Fibroblast of lung (primary cell): ENCODE measurements at regions not wholly inside any gene's neighbourhood (a gene's known extent, or its start where the extent isn't known, plus 50 kb on each side); places are given as distances from the start of the nearest gene placed in this dataset.

Experiments used
- DNase-seq, 2 donors: peaks; one replicate each; pipeline versions ENCODE4 v3.0.0 to v3.0.0-alpha.2; 2010; ENCODE audit warnings: low read depth in 2 of 2
- H2AFZ ChIP-seq: 2 replicates; pipeline ENCODE4 v1.5.1; 2012; ENCODE audit warnings: low read length, control low read depth, inconsistent platforms
- H3K27ac ChIP-seq: 2 replicates; pipeline ENCODE4 v1.5.1; 2011; ENCODE audit warnings: low read length, control low read depth; ENCODE audit not compliant: insufficient read depth
- H3K27me3 ChIP-seq: 2 replicates; pipeline ENCODE4 v1.5.1; 2011; ENCODE audit warnings: mild to moderate bottlenecking, low read length; ENCODE audit not compliant: control insufficient read depth, insufficient read depth
- H3K36me3 ChIP-seq: 2 replicates; pipeline ENCODE4 v1.5.1; 2011; ENCODE audit warnings: low read length; ENCODE audit not compliant: control insufficient read depth, insufficient read depth
- H3K4me1 ChIP-seq: 2 replicates; pipeline ENCODE4 v1.5.1; 2011; ENCODE audit warnings: low read length; ENCODE audit not compliant: control insufficient read depth, insufficient read depth; ENCODE audit errors: extremely low read depth
- H3K4me2 ChIP-seq: 2 replicates; pipeline ENCODE4 v1.5.1; 2011; ENCODE audit warnings: low read length, control low read depth; ENCODE audit not compliant: insufficient read depth; ENCODE audit errors: extremely low read depth
- H3K4me3 ChIP-seq, 4 experiments: fragments of 200-600 bp in 1 of 4; sonication (generic) in 1 of 4; replicated peaks in 1 of 4; 2 replicates each; pipeline ENCODE4 v1.5.1; 2011 to 2016; ENCODE audit warnings: low read length in 4 of 4, low read depth in 3 of 4, mild to moderate bottlenecking in 3 of 4, control low read depth in 2 of 4, inconsistent platforms in 1 of 4, mixed read lengths in 1 of 4; ENCODE audit not compliant: insufficient read depth in 1 of 4; ENCODE audit errors: control extremely low read depth in 1 of 4
- H3K79me2 ChIP-seq: 2 replicates; pipeline ENCODE4 v1.5.1; 2012; ENCODE audit warnings: mild to moderate bottlenecking, low read length, inconsistent platforms; ENCODE audit not compliant: control insufficient read depth, insufficient read depth
- H3K9ac ChIP-seq: 2 replicates; pipeline ENCODE4 v1.5.1; 2011; ENCODE audit warnings: mild to moderate bottlenecking, low read length, control low read depth; ENCODE audit not compliant: insufficient read depth
- H3K9me3 ChIP-seq: 2 replicates; pipeline ENCODE4 v1.5.1; 2012; ENCODE audit warnings: low read depth, low read length; ENCODE audit not compliant: control insufficient read depth, insufficient read depth
- H4K20me1 ChIP-seq: 2 replicates; pipeline ENCODE4 v1.5.1; 2011; ENCODE audit warnings: low read length; ENCODE audit not compliant: control insufficient read depth, insufficient read depth; ENCODE audit errors: extremely low read depth
- EZH2 ChIP-seq: IDR thresholded peaks from 2 replicates; pipeline ENCODE4 v1.5.1; 2012; ENCODE audit warnings: low read length, control low read depth, mild to moderate bottlenecking; ENCODE audit errors: missing control alignments
- TF ChIP-seq, protein P1 (sequence below), 2 donors: IDR thresholded peaks in 1 of 2; conservative IDR thresholded peaks in 1 of 2; 1 replicate in 1 of 2; 2 replicates in 1 of 2; pipeline ENCODE4 v1.5.1; 2011 to 2012; ENCODE audit warnings: low read length in 2 of 2, control low read depth in 1 of 2, inconsistent platforms in 1 of 2, low read depth in 1 of 2, mild to moderate bottlenecking in 1 of 2

DNA sequence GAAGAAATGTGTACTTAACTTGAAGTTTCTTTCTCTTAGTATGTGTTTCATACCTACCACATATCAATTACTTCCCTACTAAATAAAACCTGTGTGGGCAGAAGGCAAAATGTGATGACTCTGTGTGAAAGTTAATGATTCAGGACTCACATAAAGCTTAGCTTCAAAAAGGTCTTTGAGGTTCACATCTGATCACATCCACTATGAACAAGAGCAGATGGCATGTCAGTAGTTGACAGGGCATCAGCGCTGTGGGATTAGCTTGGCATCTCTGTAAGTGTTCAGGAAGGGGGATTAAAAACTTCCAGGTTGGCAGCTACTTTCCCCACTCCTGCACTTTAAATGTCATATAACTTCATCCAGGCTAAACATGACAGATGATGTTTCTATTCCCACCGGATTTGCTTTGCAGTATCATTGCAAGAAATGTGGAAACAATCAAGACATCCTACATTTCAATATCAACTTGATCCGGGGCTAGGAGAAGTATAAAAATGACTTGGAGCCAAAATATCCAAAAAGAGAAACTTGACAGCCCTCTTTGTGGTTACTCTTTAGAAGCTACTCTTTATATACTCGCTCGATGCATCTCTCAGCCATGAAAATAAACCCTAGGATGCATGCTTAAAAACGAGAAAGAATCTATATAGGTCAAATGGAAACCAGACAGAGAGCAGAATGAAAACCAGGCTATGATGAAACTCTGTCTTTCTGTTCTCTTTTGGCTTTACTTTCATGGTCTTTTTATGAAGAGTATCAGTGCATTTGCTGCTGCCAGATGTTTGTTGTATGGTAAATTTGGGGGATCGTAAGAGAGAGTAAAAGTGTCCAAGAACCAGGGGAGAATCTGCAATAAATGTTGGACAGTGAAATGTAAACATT lies 273.1 kb upstream of the ALCAM start:
- no peak overlapping the region for H3K4me3 ChIP-seq
- no peak overlapping the region for H2AFZ ChIP-seq
- H4K20me1 ChIP-seq: no peaks in the 10 kb centered on the region
- no peaks in the 10 kb centered on the region for H3K9me3 ChIP-seq
- H3K27ac ChIP-seq: no peak overlapping the region
- H3K36me3 ChIP-seq: no peaks in the 10 kb centered on the region
- no peak overlapping the region for H3K4me2 ChIP-seq
- DNase-seq: no peak
- no peak overlapping the region for H3K9ac ChIP-seq
- no peak for TF ChIP-seq EZH2
- TF ChIP-seq, protein P1, sequence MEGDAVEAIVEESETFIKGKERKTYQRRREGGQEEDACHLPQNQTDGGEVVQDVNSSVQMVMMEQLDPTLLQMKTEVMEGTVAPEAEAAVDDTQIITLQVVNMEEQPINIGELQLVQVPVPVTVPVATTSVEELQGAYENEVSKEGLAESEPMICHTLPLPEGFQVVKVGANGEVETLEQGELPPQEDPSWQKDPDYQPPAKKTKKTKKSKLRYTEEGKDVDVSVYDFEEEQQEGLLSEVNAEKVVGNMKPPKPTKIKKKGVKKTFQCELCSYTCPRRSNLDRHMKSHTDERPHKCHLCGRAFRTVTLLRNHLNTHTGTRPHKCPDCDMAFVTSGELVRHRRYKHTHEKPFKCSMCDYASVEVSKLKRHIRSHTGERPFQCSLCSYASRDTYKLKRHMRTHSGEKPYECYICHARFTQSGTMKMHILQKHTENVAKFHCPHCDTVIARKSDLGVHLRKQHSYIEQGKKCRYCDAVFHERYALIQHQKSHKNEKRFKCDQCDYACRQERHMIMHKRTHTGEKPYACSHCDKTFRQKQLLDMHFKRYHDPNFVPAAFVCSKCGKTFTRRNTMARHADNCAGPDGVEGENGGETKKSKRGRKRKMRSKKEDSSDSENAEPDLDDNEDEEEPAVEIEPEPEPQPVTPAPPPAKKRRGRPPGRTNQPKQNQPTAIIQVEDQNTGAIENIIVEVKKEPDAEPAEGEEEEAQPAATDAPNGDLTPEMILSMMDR (conservative IDR thresholded peaks at IDR 0.05 in 1 of 2, IDR thresholded peaks at IDR 0.05 in 1 of 2; ENCODE audit: low read depth in 1 of 2, low read length in 2 of 2): no peak
- H3K4me1 ChIP-seq: no peaks in the 10 kb centered on the region
- H3K27me3 ChIP-seq: no peaks in the 10 kb centered on the region
- no peaks in the 10 kb centered on the region for H3K79me2 ChIP-seq

DNA sequence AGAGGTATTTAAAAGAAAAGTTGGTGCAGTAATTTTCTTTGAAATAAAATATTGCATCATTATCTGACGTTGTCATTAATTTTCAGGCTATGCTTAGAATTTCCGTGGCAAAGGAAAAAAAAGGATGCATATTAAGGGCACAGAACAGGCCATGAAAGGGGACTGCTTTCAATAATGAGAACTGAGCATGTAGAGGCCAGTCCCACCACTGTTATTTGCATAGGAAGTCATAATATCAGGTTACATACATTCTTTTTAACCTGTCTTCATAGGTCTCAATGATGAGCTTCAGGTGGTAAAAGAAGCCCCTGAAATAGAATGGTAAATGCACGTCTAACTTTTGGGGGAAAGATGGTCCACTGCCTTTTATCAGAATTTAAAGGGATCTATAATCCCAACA lies 272.1 kb upstream of the ALCAM start:
- Histone ChIP-seq H4K20me1 (no peaks in the 10 kb centered on the region), H3K36me3 (no peaks in the 10 kb centered on the region), H3K27me3 (no peaks in the 10 kb centered on the region), H3K9ac (no peak overlapping the region), H3K4me2 (no peak overlapping the region), H3K79me2 (no peaks in the 10 kb centered on the region), H3K4me1 (no peaks in the 10 kb centered on the region), H3K27ac (no peak overlapping the region), H3K9me3 (no peaks in the 10 kb centered on the region), H3K4me3 (no peak overlapping the region), H2AFZ (no peak overlapping the region)
- DNase-seq: no peak
- TF ChIP-seq EZH2: no peak
- TF ChIP-seq, protein P1 (conservative IDR thresholded peaks at IDR 0.05 in 1 of 2, IDR thresholded peaks at IDR 0.05 in 1 of 2; ENCODE audit: low read depth in 1 of 2, low read length in 2 of 2): no peak

DNA sequence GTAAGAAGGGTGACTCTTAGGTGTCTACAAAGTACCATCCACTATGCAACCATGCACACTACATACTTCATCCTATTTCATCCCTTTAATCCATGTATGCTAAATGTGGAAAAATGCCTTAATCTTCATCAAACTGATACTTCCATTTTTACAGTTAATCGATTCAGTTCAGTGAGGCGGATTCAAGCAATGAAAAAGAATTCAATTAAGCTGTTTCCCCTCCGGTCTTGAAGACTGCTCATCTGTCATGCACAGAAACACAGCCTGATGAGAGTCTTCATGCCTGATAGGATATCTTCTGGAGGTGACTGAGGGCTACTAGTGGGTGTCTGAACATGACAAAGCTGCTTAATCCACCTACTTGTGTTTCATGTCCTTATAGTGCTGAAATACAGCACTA lies 270.6 kb upstream of the ALCAM start:
- Histone ChIP-seq H3K27me3 (no peaks in the 10 kb centered on the region), H3K79me2 (no peaks in the 10 kb centered on the region), H3K9ac (no peak overlapping the region), H3K36me3 (no peaks in the 10 kb centered on the region), H3K4me2 (no peak overlapping the region), H3K9me3 (no peaks in the 10 kb centered on the region), H2AFZ (no peak overlapping the region), H4K20me1 (no peaks in the 10 kb centered on the region), H3K4me3 (no peak overlapping the region), H3K4me1 (no peaks in the 10 kb centered on the region), H3K27ac (no peak overlapping the region)
- no peak for DNase-seq
- TF ChIP-seq, protein P1 (conservative IDR thresholded peaks at IDR 0.05 in 1 of 2, IDR thresholded peaks at IDR 0.05 in 1 of 2; ENCODE audit: low read depth in 1 of 2, low read length in 2 of 2): no peak
- no peak for TF ChIP-seq EZH2
